Activated T-helper 9 cell treated with anti-CD3 and anti-CD28 coated beads, Interleukin-2, amount 50 U/mL, for 16 hours (primary cell): ENCODE measurements at regions not wholly inside any gene's neighbourhood (a gene's known extent, or its start where the extent isn't known, plus 50 kb on each side); places are given as distances from the start of the nearest gene placed in this dataset.

Experiments
- DNase-seq: peaks from one replicate; pipeline ENCODE4 v3.0.0-alpha.2; 2020; ENCODE audit warnings: low read depth

DNA sequence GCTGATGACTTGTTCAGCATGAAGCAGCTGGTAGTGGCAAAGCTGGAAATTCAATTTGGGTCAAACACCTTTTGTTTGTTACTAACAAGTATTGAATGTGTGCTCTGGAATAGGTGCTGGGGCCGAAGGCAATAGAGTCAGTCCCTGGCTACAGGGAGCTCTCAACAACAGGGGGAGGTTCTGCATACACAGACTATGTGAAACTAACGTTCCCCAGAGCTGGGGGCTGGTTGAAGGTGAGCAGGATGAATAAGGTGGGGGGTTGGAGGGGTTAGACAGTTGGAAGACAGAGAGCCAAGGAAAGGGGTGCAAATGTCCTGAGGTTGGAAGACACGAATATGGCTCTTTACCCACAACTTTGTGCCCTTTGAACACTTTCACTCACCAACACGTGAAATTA, 84.1 kb upstream of the PLPP4 start:
- DNase-seq, result no peak

DNA sequence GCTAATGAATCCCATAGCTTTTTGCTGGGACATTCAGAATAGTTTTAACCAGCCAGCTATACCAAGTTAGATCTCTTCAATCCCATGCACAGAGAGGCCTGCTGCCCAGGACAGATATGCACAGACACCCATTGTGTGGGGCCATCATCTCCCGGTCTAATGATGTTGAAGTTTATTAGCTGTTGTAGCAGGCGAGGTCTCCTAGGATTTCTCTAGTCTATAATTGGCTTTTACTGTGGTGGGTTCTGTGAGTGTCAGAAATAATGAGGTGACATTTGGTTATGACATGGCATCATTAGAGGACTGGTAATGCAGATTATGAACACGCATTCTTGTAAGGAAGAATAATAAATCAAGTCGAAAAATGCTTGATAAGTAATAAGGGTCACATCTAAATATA, 81.4 kb upstream of the PLPP4 start:
- no peak for DNase-seq

DNA sequence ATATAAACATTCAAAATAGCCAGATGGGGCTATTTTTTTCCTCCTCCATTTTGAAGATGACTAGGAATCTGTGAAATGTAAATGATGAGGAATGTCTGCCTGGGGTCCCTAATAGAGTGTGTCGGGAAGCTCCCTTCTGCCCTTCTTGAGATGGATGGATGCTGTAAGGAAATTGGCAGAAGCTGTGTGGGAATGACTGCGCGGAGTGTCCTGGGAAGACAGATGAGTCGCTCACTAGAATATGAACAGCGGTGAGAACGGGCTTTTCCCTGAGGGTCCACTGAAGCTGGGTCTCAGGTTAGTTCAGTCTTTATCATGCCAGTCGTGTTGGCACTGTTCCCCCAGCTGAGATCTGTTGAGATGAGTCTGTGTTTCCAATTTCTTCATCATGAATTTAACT, 75.1 kb upstream of the PLPP4 start:
- DNase-seq, result no peak

DNA sequence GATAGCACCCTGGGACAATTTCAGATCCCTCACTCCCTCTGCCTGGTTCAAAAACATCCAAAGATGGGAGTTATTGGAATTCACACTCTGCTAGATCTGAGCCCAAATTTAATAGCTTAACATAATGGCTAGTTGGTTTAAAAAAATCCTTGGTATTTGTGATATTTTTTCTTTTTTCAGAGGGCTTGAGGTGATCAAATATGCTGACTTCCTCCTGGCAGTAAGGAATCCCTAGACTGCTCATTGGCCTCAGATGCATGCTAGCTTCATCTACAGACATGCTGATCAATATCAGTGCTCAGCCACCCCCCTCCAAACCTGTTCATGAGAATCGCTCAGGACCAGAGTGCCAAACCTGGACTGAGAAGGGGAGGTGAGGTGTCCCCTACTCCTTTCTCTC, 74.7 kb upstream of the PLPP4 start:
- DNase-seq, result no peak

DNA sequence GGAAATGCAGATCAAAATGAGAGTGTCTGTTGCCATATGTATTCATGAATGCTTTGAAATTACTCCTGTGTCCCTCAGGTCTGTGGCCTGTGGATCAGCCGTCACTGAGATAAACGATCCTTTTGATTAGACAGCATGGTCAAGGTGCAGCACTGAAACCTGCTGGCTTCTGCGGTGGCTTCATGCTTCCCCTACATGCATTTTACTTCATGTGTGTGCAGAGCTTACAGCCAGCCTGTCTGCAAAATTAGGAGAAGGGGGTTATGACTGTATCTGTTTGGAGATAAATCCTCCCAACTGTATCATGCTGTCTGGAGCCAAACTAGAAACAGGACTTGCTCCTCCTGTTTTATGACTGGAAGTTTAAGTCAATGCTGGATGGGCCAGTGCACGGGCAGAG, 71.0 kb upstream of the PLPP4 start:
- no peak for DNase-seq

DNA sequence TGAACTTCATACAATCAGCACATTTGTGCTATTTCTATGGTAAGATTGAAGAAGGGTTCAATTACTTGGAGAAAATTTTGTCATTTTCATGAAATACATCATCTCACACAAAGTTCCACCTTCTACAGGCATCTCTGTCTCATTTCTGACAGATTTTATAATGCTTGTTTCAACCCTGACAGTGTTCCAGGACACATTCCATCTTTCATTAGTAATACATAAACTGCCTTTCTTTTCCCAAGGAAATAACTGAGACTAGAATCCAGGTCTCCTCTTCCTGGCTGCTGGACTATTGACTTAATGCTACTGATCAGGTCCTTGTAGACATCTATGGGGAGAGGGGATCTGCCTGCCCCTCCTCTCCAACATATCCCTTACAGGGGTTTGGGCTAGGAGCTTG, 70.1 kb upstream of the PLPP4 start:
- DNase-seq, result no peak

DNA sequence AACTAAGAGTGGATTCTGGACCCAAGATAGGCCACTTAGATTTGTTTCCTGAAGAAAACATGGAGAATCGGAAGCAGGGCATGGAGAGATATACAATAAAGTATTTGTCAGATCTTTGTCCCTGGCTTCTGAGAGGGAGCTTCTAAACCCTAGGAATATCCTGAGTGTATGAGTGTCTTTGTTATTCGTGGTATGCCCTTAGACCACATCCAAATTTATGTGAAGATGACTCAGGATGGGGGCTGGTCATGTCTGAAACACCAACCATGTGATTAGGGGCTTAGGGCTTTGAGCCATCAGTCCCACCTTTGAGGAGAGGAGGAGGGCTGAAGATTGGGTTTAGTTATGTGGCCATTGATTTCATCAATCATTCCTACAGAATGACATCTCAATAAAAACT, 69.7 kb upstream of the PLPP4 start:
- DNase-seq, result no peak

DNA sequence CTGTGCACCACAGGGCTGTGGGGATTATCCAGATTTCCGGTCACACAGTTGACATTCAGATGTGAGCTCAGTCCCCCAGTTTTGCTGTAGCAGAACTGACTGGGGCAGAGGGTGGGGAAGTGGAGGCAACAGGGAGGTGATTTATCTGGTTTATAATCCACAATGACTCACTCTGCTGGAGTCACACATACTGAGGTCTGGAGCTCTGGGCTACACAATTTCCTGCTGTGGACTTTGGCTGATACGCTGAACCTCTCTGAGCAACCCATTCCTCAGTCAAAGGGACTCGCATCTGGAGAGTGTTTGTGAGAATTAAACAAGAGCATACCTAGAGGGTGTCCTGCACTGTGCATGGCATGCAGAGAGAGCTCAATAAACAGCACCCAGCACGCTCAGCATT, 64.8 kb upstream of the PLPP4 start:
- no peak for DNase-seq

DNA sequence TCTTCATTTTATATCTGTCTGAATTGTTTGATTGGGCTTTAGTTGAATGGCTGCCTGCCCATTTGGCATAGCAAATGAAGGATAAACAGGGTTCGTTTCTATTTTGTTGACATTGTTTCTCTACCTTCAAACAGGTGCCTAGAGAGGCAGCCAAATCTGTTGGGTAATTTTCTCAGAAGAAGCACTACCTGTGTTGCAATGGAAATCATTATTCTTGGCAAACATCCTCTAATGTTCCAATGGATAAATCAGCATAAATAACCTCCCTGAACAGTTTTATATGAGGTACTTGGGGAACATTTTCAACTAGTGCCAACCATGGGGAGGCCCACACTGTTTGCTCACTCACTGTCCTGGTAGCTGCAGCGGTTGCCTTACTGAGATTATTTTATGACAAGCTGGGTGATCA, 64.4 kb upstream of the PLPP4 start:
- no peak for DNase-seq

DNA sequence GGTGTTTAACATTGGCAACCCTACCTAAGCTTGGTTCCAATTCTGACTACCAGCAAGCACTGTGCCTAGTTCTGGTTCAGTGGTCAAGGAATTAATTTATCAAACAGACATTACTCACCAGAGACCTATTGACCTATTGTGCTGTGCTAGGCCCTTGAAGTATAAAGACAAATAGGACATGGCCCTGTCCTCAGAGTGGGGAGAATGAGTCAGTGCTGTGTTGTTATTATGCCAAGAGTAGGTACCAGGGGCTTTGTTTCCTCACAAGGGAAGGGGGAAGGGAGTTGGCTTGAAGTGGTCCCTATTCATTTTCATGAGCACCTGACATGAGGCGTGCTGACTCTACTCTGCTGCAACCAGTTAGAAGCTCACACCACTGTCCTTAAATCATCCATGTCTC, 62.6 kb upstream of the PLPP4 start:
- no peak for DNase-seq

DNA sequence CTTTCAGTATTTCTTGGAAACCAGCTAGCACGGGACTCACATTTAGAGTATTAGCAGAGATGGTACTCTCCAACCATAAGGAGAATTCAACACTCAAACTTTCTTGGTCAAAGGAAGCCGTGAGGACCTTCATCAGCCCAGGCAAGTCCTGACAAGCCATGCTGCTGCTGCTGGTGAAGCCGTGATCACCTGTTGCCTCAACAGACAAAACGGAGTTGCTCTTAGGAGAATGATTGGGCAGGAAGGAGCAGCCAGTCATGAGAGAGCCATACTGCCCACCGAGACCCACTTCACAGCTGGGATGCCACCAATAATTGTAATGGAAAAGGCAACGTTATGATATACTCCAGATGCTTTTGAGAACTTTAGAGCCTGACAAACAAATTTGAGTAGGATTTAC, 60.8 kb upstream of the PLPP4 start:
- DNase-seq, result no peak

DNA sequence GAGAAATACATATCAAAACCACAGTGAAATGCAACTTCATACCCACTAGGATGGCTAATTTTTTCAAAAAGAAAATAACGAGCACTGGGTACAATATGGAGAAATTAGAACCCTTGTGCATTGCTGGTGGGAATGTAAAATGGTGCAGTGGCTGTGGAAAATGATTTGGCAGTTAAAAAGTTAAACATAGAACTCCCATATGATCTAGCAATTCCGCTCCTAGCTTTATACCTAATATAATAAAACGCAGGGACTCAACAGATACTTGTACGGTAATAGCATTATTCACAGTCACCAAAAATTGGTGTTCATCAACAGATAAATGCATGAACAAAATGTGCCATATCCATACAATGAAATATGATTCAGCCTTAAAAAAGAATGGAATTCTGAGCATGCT, 58.8 kb upstream of the PLPP4 start:
- DNase-seq, result no peak

DNA sequence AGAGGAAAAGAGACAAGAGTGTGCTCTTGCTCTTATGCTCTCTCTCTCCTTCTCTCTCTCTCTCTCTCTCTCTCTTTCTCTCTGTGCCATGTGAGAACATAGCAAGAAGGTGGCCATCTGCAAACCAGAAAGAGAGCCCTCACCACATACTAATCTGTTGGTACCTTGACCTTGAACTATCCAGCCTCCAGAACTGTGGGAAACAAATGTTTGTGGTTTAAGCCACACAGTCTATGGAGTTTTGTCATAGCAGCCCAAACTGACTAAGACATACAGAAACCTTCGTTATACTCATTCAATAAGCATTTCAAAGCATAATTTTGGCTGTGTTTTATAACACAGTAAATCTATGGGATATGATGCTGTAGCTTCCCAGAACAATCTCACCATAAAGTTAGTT, 56.4 kb upstream of the PLPP4 start:
- DNase-seq, result no peak

DNA sequence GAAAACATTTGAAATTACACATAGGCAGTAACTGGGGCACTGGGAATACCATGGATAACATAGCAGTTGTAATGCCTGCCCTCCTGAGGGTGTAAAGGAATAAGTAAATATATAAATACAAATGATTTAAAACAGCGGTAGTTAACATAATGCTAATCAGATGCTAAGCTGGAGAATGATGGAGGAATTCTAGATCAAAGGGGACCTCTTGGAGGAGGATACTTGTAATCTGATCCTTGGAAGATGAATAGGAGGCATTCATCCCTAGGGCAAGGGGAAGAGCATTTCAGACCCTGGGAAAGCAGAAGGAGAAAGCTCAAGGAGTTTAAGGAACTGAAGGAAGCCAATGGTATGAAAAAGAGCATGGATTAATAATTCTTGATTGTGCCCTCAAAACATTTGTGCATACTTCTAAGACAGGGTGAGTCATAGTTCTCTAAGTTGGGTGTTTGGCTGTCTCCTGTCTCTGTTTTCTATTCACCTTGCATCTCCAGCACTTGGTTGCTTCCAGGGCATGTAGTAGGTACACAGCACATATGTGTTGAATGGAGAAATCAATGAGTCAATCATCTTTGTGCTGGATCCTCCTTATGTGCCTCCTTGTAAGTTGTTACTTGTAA, 54.8 kb upstream of the PLPP4 start:
- DNase-seq, result no peak

DNA sequence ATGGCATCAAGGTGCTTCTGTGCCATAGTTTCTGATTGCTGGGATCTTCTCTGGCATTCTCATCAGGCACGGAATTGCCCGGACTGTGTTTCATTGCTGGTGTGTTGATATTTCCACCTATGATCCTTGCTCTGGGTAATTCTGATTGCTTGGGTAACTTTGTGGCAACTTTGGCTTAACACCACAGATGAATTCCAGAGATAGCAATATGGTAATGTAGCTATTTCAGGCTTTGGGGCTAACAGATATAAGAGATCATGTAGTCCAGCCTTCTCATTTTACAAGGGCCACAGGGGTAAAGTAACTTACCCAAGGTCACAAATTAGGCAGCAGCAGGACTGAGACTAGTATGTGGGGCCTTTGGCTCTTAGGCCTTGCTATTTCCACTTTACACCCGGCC, 53.9 kb upstream of the PLPP4 start:
- DNase-seq, result no peak

DNA sequence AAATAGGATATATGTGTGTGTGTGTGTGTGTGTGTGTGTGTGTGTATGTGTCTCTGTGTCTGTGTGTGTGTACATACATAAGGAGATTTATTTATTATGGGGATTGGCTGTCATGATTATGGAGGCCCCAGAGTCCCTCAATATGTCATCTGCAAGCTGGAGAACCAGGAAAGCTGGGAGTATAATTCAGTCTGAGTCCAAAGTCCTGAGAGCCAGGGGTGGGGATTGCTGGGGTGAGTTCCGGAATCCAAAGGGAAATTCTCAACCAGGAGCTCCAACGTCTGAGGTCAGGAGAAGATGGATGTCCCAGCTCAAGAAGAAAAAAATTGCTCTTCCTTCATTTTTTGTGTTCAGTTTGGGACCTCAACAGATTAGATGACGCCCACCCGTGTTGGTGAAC, 50.7 kb upstream of the PLPP4 start:
- DNase-seq, result no peak
